ENCODE measurements at regions not wholly inside any gene's neighbourhood (a gene's known extent, or its start where the extent isn't known, plus 50 kb on each side); places are given as distances from the start of the nearest gene placed in this dataset.

GRCh38 chr1:157893686-157894085, 52.1 kb upstream of the CD5L start:
- Mint-ChIP-seq H3K4me3 (no peak overlapping the region), H3K27me3 (peaks cover 8% of the 10 kb centered on the region in 2 donors), H3K36me3 (peaks cover 11 to 12% of the 10 kb centered on the region in 2 donors), H3K9me3 (peaks cover 12 to 19% of the 10 kb centered on the region in 2 donors), H3K4me1 (peaks cover 3 to 14% of the 10 kb centered on the region in 2 donors), H3K27ac (no peak overlapping the region)
- ATAC-seq (replicated peaks) (no peak), DNase-seq (no peak)

- Mint-ChIP-seq H3K9me3 (peaks cover 15 to 19% of the 10 kb centered on the region in 2 donors), H3K36me3 (peaks cover 8 to 13% of the 10 kb centered on the region in 2 donors), H3K4me3 (no peak overlapping the region), H3K27me3 (peaks cover 8% of the 10 kb centered on the region in 2 donors), H3K27ac (no peak overlapping the region), H3K4me1 (peaks cover 3 to 14% of the 10 kb centered on the region in 2 donors)
- ATAC-seq (replicated peaks) = no peak
- no peak for DNase-seq
Observed at GRCh38 chr1:157894613-157895165, 53.1 kb upstream of the CD5L start.

- peaks cover 9 to 13% of the 10 kb centered on the region in 2 donors for H3K36me3 Mint-ChIP-seq
Observed at GRCh38 chr1:157910270-157910669, 68.7 kb upstream of the CD5L start.

GRCh38 chr1:157915859-157916258, 74.3 kb upstream of the CD5L start:
- Mint-ChIP-seq H3K27me3 (peaks cover 28 to 31% of the 10 kb centered on the region in 2 donors), H3K4me1 (peaks cover 14 to 20% of the 10 kb centered on the region in 2 donors), H3K4me3 (no peak overlapping the region), H3K36me3 (peaks cover 0 to 4% of the 10 kb centered on the region in 2 donors), H3K9me3 (peaks cover 2 to 7% of the 10 kb centered on the region in 2 donors), H3K27ac (no peak overlapping the region)
- DNase-seq = no peak
- no peak for ATAC-seq (replicated peaks)

More at GRCh38 chr1:157910270-157910669, 68.7 kb upstream of the CD5L start:
- ATAC-seq (replicated peaks) (no peak), DNase-seq (no peak)
- H3K4me1 Mint-ChIP-seq = peaks cover 0 to 4% of the 10 kb centered on the region in 2 donors
- H3K27ac Mint-ChIP-seq = no peak overlapping the region
- H3K27me3 Mint-ChIP-seq = peaks cover 22% of the 10 kb centered on the region in 2 donors
- H3K4me3 Mint-ChIP-seq = no peak overlapping the region
- peaks cover 13 to 14% of the 10 kb centered on the region in 2 donors for H3K9me3 Mint-ChIP-seq

- Mint-ChIP-seq H3K36me3 (peaks cover 0 to 4% of the 10 kb centered on the region in 2 donors), H3K9me3 (peaks cover 0 to 3% of the 10 kb centered on the region in 2 donors), H3K27ac (no peak overlapping the region), H3K4me3 (no peak overlapping the region), H3K27me3 (peaks cover 25 to 26% of the 10 kb centered on the region in 2 donors), H3K4me1 (peaks cover 14 to 31% of the 10 kb centered on the region in 2 donors)
- ATAC-seq (replicated peaks) (peak; percentile 39 to 77), DNase-seq (no peak)
Observed at GRCh38 chr1:157916887-157917570, 75.4 kb upstream of the CD5L start.

GRCh38 chr1:157920748-157921147, 72.7 kb upstream of the KIRREL1 start:
- Mint-ChIP-seq H3K4me1 (peaks cover 12 to 31% of the 10 kb centered on the region in 2 donors), H3K27ac (no peak overlapping the region), H3K9me3 (no peaks in the 10 kb centered on the region), H3K27me3 (peaks cover 11% of the 10 kb centered on the region in 2 donors), H3K36me3 (no peaks in the 10 kb centered on the region), H3K4me3 (no peak overlapping the region)
- peak; percentile 64 to 68 for ATAC-seq (replicated peaks)
- no peak for DNase-seq

GRCh38 chr1:157925419-157926166, 67.9 kb upstream of the KIRREL1 start:
- no peak for ATAC-seq (replicated peaks)
- Mint-ChIP-seq H3K4me1 (peaks cover 3 to 13% of the 10 kb centered on the region in 2 donors), H3K4me3 (no peak overlapping the region), H3K9me3 (no peaks in the 10 kb centered on the region), H3K36me3 (no peaks in the 10 kb centered on the region), H3K27ac (no peak overlapping the region), H3K27me3 (peaks cover 6 to 7% of the 10 kb centered on the region in 2 donors)
- DNase-seq = no peak

GRCh38 chr1:157932069-157932468, 61.4 kb upstream of the KIRREL1 start:
- Mint-ChIP-seq H3K4me1 (no peaks in the 10 kb centered on the region), H3K9me3 (no peaks in the 10 kb centered on the region), H3K27ac (no peak overlapping the region), H3K4me3 (no peak overlapping the region), H3K36me3 (no peaks in the 10 kb centered on the region), H3K27me3 (peaks cover 0 to 2% of the 10 kb centered on the region in 2 donors)
- no peak for ATAC-seq (replicated peaks)
- no peak for DNase-seq

- ATAC-seq (replicated peaks) (no peak), DNase-seq (no peak)
- Mint-ChIP-seq H3K4me3 (no peak overlapping the region), H3K36me3 (no peaks in the 10 kb centered on the region), H3K9me3 (no peaks in the 10 kb centered on the region), H3K27ac (no peak overlapping the region), H3K27me3 (peaks cover 8 to 19% of the 10 kb centered on the region in 2 donors), H3K4me1 (no peaks in the 10 kb centered on the region)
Observed at GRCh38 chr1:157937744-157938143, 55.7 kb upstream of the KIRREL1 start.

GRCh38 chr1:157941939-157942338, 51.5 kb upstream of the KIRREL1 start:
- ATAC-seq (replicated peaks) (no peak), DNase-seq (no peak)
- H3K4me1 Mint-ChIP-seq = peaks cover 14 to 18% of the 10 kb centered on the region in 2 donors
- H3K27ac Mint-ChIP-seq = no peak overlapping the region
- no peaks in the 10 kb centered on the region for H3K36me3 Mint-ChIP-seq
- no peaks in the 10 kb centered on the region for H3K9me3 Mint-ChIP-seq
- no peak overlapping the region for H3K4me3 Mint-ChIP-seq
- H3K27me3 Mint-ChIP-seq = peaks cover 8 to 18% of the 10 kb centered on the region in 2 donors
